DOHH2 (cell line): ENCODE measurements at regions not wholly inside any gene's neighbourhood (a gene's known extent, or its start where the extent isn't known, plus 50 kb on each side); places are given as distances from the start of the nearest gene placed in this dataset.
"Not testable (repeated sequence)": the region's sequence is repeated elsewhere in the genome, so short reads cannot be mapped to it uniquely, and the experiment has no call there.

Experiments used
- H3F3A ChIP-seq: fragments of 200-600 bp; sonication (generic), shearing (Covaris generic); 2 replicates; pipeline ENCODE4 v1.6.0; 2016; ENCODE audit warnings: antibody characterized with exemption, mild to moderate bottlenecking; ENCODE audit not compliant: control insufficient read depth, insufficient read depth
- H3K27ac ChIP-seq: fragments of 200-600 bp; sonication (generic); 2 replicates; pipeline ENCODE4 v1.5.1; 2014; ENCODE audit warnings: low read depth, mild to moderate bottlenecking, low read length, moderate library complexity
- H3K27me3 ChIP-seq: fragments of 200-600 bp; sonication (generic); 2 replicates; pipeline ENCODE4 v1.6.1; 2014; ENCODE audit warnings: mild to moderate bottlenecking, low read length, mixed read lengths; ENCODE audit not compliant: control insufficient read depth
- H3K36me3 ChIP-seq: fragments of 200-600 bp; sonication (generic); 2 replicates; pipeline ENCODE4 v1.6.1; 2014; ENCODE audit warnings: mild to moderate bottlenecking, low read length, moderate library complexity, mixed read lengths; ENCODE audit not compliant: control insufficient read depth
- H3K4me1 ChIP-seq: fragments of 200-600 bp; sonication (generic); 2 replicates; pipeline ENCODE4 v1.6.1; 2014; ENCODE audit warnings: mild to moderate bottlenecking, low read length, mixed read lengths; ENCODE audit not compliant: control insufficient read depth
- H3K4me2 ChIP-seq: fragments of 200-600 bp; sonication (generic); 2 replicates; pipeline ENCODE4 v1.6.0; 2014; ENCODE audit warnings: mild to moderate bottlenecking, low read length, moderate library complexity
- H3K4me3 ChIP-seq: fragments of 200-600 bp; sonication (generic); 2 replicates; pipeline ENCODE4 v1.5.1; 2014; ENCODE audit warnings: mild to moderate bottlenecking, low read length, mixed read lengths
- H3K79me2 ChIP-seq: fragments of 200-600 bp; sonication (generic); 2 replicates; pipeline ENCODE4 v1.6.1; 2014; ENCODE audit warnings: mild to moderate bottlenecking, low read length, mixed read lengths; ENCODE audit not compliant: control insufficient read depth
- H3K9me2 ChIP-seq: fragments of 200-600 bp; sonication (generic); replicated peaks from 2 replicates; pipeline ENCODE4 v1.6.1; 2014; ENCODE audit warnings: mild to moderate bottlenecking, low read length, mixed read lengths; ENCODE audit not compliant: control insufficient read depth
- H3K9me3 ChIP-seq: fragments of 200-600 bp; sonication (generic); 2 replicates; pipeline ENCODE4 v1.6.1; 2014; ENCODE audit warnings: antibody characterized with exemption, low read length, mixed read lengths; ENCODE audit not compliant: control insufficient read depth, insufficient read depth
- H4K20me1 ChIP-seq: fragments of 200-600 bp; sonication (generic); 2 replicates; pipeline ENCODE4 v1.6.0; 2014; ENCODE audit warnings: low read depth, mild to moderate bottlenecking, antibody characterized with exemption, low read length, moderate library complexity; ENCODE audit not compliant: control insufficient read depth, insufficient read depth
- CTCF ChIP-seq: fragments of 200-600 bp; sonication (generic); IDR thresholded peaks from one replicate; pipeline ENCODE4 v1.5.1; 2014; ENCODE audit warnings: antibody characterized with exemption, mild to moderate bottlenecking, low read depth, low read length; ENCODE audit not compliant: poor library complexity, severe bottlenecking
- EZH2phosphoT487 ChIP-seq: fragments of 200-600 bp; sonication (generic); IDR thresholded peaks from 2 replicates; pipeline ENCODE4 v1.6.1; 2017; ENCODE audit warnings: borderline replicate concordance, mild to moderate bottlenecking, antibody characterized with exemption, low read length, moderate library complexity, mixed read lengths

- H3K4me2 ChIP-seq, result no peak overlapping the region
- no peaks in the 10 kb centered on the region for H3K9me2 ChIP-seq
- no peaks in the 10 kb centered on the region for H3K36me3 ChIP-seq
- H3K27ac ChIP-seq, result no peak overlapping the region
- H3K4me3 ChIP-seq, result no peak overlapping the region
- H4K20me1 ChIP-seq, result no peaks in the 10 kb centered on the region
- no peaks in the 10 kb centered on the region for H3F3A ChIP-seq
- TF ChIP-seq CTCF, result no peak
- no peak for TF ChIP-seq EZH2phosphoT487
- no peaks in the 10 kb centered on the region for H3K9me3 ChIP-seq
- no peaks in the 10 kb centered on the region for H3K27me3 ChIP-seq
- H3K79me2 ChIP-seq, result no peaks in the 10 kb centered on the region
- no peaks in the 10 kb centered on the region for H3K4me1 ChIP-seq
Measured at GRCh38 chr11:38900211-38900610, 2302.2 kb upstream of the RAG2 start.

GRCh38 chr11:38894201-38894600, 2296.2 kb upstream of the RAG2 start:
- H3K4me3 ChIP-seq, H3K4me2 ChIP-seq, H3K27me3 ChIP-seq, H3K4me1 ChIP-seq, H3K79me2 ChIP-seq, H3K9me3 ChIP-seq, H3K36me3 ChIP-seq, H3F3A ChIP-seq, H3K27ac ChIP-seq, H4K20me1 ChIP-seq, H3K9me2 ChIP-seq: not testable (repeated sequence)

DNA sequence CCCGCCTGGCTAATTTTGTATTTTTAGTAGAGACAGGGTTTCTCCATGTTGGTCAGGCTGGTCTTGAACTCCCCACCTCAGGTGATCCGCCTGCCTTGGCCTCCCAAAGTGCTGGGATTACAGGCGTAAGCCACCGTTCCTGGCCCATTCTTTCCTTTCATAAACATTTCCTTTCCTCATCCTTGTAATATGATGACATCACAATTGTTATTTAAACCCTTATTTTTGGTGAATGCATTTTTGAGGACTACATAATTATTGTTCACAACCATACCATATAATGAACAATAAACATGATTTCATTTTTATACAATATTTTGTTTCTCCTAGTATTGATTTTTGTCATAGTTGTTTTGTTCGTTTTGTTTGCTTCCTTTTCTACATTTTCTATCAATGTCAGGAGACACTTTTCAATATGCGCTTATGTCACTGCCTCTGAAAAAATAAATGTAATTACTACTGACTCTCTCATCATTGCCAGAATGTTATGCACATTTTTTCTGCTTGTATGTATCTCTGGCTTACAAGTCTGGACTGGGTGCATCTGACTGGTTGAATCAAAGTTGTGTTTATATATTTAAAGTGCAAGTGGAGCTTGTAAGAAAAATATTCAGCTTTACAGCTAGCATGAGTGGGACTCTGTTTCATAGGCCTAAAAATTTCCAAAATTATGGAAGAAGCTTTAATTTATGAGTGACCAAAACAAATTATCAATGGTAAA, 2286.3 kb upstream of the RAG2 start:
- Histone ChIP-seq H3F3A (no peaks in the 10 kb centered on the region), H3K4me3 (no peak overlapping the region), H3K36me3 (no peaks in the 10 kb centered on the region), H3K4me1 (no peaks in the 10 kb centered on the region), H3K27ac (no peak overlapping the region), H3K27me3 (no peaks in the 10 kb centered on the region), H3K9me3 (no peaks in the 10 kb centered on the region), H3K79me2 (no peaks in the 10 kb centered on the region), H3K9me2 (no peaks in the 10 kb centered on the region), H3K4me2 (no peak overlapping the region), H4K20me1 (no peaks in the 10 kb centered on the region)
- TF ChIP-seq EZH2phosphoT487 (no peak), CTCF (no peak)

GRCh38 chr11:38867338-38867737, 2269.3 kb upstream of the RAG2 start:
- Histone ChIP-seq H3K4me1 (no peaks in the 10 kb centered on the region), H3K4me3 (no peak overlapping the region), H3K79me2 (no peaks in the 10 kb centered on the region), H3K36me3 (no peaks in the 10 kb centered on the region), H3K27me3 (no peaks in the 10 kb centered on the region), H3K4me2 (no peak overlapping the region), H3F3A (no peaks in the 10 kb centered on the region), H3K27ac (no peak overlapping the region), H3K9me3 (no peaks in the 10 kb centered on the region; the same call in 1 of the 2 replicates), H4K20me1 (no peaks in the 10 kb centered on the region), H3K9me2 (no peaks in the 10 kb centered on the region)
- TF ChIP-seq CTCF (no peak), EZH2phosphoT487 (no peak)
